Non-pigmented ciliary epithelial cell (primary cell): ENCODE measurements at regions not wholly inside any gene's neighbourhood (a gene's known extent, or its start where the extent isn't known, plus 50 kb on each side); places are given as distances from the start of the nearest gene placed in this dataset.

Experiments used
- DNase-seq: peaks from one replicate; pipeline ENCODE4 v3.0.0-alpha.2; 2010; ENCODE audit warnings: low read depth

- DNase-seq, result no peak
These were observed 130.3 kb downstream of the BUD13 start for GRCh38 chr11:116642481-116642880.

DNA sequence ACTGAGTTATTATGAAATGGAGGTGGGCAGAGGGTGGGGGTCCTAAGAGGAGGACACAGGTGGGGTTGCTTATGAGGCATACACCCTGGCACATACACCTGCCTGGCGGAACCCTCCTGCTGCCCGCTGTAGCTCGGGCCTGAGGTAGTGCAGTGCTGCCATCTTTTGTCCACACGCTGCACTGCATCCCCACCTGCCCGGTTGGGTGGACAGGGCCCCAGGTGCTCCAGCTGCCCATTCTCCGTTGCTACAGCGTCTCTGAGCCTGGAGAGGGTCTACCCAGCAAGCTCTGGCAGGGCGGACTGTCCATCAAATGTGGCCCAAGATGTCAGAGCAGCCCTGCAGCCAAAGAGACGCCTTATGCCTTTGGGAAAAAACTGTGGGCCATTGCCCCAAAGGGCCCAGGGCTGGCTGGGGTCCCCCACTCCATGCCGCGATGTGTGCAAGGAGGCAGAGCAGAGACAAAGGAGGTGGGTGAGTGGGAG, 131.2 kb downstream of the BUD13 start:
- DNase-seq, result no peak

- no peak for DNase-seq
These were observed 132.0 kb downstream of the BUD13 start for GRCh38 chr11:116640641-116641402.

GRCh38 chr11:116638463-116638862, 134.3 kb downstream of the BUD13 start:
- no peak for DNase-seq

DNA sequence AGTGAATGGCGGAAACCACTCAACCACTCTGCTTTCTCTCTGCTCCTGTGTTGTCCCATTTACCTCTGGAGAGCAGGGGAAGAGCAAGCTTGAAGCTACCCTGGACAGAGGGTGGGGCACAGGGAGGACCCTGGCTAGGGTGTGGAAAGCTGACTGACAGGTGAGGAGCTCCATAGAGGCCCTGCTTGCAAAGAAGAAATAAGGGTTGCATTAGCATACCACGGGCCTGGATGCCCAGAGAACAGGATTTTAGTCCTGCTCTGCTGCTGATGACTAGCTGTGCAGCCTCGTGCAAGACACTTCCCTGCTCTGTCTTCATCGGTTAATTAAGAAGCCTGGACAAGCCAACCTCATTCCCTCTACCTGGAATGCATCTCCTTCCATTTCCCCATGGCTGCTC, 135.0 kb downstream of the BUD13 start:
- no peak for DNase-seq

DNA sequence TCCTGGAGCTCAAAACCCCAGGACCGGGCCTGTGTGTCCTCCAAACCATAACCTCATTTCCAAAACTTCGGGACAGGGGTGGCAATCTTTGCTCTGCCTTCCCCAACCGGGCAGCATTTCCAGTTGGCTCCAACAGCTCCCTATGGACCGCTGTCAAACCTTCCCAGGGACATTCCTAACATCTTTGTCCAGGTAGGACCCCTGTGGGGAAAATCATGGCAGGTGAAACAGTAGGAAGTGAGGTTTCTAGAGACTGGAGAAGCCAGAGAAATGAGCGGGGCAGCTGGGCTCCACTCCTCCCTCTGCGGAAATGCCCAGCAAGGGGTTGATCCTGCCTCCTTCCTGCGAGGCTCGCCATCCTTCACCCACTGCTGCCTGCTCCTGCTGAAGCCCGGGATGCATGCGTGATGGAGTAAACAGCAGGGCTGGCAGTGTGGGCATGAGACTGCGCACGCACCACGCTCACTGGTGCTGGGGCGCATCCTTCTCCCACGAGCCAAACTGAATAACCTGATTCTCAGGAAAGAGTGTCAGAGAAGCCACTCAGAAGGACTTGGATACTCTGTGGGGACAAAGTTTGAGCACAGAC, 136.4 kb downstream of the BUD13 start:
- no peak for DNase-seq

DNA sequence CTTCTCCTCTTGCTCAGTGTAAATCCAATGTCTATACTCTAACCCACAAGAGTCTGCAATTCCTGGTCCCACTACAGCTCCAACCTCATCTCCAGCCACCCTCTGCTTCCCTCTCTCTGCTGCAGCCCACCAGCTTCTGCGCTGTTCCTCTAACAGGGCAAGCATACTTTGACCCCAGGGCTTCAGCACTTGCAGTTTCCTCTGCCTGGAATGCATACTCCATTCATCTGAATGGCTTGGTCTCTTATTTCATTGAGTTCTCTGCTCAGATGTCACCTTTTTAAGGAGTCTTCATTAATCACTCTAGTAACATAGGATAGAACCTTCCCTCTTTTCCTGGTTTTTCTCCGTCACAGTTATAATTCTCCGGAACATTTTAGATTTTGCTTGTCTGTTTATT, 141.6 kb downstream of the BUD13 start:
- no peak for DNase-seq

GRCh38 chr11:116618461-116618860, 154.3 kb downstream of the BUD13 start:
- DNase-seq, result no peak

- DNase-seq, result no peak
These were observed 157.4 kb downstream of the BUD13 start for GRCh38 chr11:116615211-116615865.

- no peak for DNase-seq
These were observed 158.2 kb downstream of the BUD13 start for GRCh38 chr11:116614306-116615210.

DNA sequence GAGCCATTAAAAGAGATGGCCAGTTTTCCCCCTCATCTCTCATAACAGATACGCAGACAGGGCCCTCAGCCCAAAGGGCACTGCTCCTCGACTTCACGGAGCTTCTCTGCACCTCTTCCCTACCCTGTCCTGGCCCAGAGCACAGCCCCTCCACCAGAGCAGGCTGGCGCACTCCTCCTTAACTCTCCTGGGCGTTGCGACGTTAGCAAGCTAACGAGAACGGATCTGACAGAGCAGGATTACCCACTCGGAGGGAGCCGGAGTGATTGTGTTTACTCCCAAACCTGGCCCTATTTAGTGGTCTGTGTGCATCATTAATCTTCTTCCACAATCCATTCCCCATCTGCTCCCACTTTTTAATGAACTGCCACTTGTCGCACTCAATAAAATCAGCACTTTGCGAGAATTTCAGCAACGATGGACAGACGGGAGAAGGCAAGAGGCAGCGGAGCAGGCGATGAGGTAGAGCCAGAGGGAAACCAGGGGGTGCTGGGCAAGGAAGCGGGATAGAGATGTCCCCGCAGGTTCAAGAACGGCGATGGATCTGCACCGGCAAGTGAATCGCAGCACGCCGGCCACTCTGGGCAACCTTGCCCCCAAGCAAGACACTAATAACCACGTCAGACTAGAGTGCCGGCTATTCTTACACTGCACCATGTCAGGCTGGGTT, 159.4 kb downstream of the BUD13 start:
- DNase-seq, result no peak

- DNase-seq, result no peak
These were observed 160.7 kb downstream of the BUD13 start for GRCh38 chr11:116611998-116612620.

DNA sequence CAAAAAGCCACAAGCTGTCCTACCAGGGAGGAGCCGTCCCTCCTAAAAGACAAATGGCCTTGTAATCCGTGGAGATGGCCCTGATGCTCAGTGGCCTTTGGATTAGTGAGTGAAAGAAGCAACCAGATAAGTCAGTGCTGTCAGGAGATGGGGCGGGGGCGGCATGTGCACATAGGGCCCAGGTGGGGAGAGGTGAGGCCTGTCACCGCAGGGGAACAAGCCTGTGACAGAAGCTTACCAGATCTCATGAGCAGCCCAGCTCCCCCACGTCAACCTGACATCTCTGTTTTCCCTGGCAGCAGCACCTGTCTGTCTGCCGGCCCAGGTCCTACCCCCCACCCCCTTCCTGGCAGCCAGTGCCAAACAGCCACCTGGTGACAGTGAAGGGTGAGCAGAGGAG, 162.6 kb downstream of the BUD13 start:
- DNase-seq, result no peak

- DNase-seq, result no peak
These were observed 165.8 kb downstream of the BUD13 start for GRCh38 chr11:116607027-116607426.

- no peak for DNase-seq
These were observed 167.0 kb downstream of the BUD13 start for GRCh38 chr11:116605543-116606459.

DNA sequence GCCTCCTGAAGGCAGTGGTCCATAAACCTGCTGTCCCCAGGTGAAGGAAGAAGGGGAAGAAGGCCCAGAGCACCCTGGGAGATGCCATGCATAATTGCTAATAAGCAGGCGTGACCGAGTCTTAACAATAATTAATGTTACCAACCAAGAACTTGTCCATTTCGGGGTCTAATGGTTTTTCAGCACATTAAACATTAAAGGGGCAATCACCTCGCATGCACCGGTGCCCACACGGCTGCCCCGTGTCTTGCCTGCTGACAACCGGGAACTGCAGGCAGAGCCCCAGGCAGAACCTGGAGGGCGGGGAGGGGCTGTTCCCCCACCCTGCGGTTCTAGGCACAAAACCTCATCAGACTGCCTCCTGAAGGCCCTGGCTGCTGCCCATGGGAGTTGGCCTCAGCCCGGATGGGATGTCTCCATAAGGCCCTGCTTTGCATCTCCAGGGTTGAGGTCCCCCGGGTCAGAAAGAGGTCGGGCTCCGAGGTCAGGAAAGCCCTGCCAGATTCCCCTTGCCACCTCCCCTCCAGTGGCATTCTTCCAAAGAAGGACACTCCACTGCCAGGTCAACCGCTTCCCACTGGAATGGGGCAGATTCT, 169.0 kb downstream of the BUD13 start:
- no peak for DNase-seq

DNA sequence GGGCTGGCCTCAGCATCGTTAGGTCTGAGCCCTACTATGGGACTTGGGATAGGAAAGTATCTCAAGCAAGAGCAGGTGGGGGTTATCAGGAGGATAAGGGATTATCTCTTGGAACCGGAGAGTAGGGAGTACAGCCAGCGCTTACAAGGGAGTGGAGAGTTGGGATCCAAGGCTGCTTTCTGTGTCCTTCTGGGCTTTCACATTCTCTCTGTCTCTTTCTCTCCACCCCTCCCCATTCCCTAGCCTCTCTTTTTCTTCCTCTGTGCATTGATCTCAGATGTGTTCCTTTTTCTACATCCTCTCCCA, 170.2 kb downstream of the BUD13 start:
- no peak for DNase-seq

GRCh38 chr11:116601814-116602636, 170.8 kb downstream of the BUD13 start:
- DNase-seq, result no peak

- DNase-seq, result no peak
These were observed 171.9 kb downstream of the BUD13 start for GRCh38 chr11:116600930-116601329.
